ENCODE measurements at regions not wholly inside any gene's neighbourhood (a gene's known extent, or its start where the extent isn't known, plus 50 kb on each side); places are given as distances from the start of the nearest gene placed in this dataset.

- no peak for DNase-seq
Measured at GRCh38 chr11:120061036-120061760, 76.7 kb downstream of the TRIM29 start.

GRCh38 chr11:120060512-120060911 lies 77.4 kb downstream of the TRIM29 start:
- DNase-seq: no peak

DNA sequence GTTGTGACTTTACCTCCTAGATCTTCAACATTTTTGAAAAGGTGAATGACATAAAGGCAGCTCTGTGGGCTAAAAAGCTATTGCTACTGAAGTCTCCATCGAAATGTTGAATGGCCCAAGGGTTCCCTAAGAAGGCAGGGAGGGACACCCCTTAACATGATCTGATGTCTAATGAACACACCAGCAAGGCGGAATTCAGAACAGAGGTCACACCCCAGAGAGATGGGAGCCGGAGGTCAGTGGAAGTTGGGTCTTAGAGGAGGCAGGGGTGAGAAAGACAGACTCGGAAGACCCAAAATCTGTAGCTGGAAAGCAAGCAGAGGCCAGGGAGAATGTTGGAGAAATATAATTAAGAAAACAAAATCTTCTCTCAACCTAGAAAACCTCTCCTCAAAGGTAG lies 79.0 kb downstream of the TRIM29 start:
- DNase-seq: no peak

GRCh38 chr11:120057595-120058581 lies 80.0 kb downstream of the TRIM29 start:
- no peak for DNase-seq

- no peak for DNase-seq
Measured at GRCh38 chr11:120057028-120057330, 80.9 kb downstream of the TRIM29 start.

DNA sequence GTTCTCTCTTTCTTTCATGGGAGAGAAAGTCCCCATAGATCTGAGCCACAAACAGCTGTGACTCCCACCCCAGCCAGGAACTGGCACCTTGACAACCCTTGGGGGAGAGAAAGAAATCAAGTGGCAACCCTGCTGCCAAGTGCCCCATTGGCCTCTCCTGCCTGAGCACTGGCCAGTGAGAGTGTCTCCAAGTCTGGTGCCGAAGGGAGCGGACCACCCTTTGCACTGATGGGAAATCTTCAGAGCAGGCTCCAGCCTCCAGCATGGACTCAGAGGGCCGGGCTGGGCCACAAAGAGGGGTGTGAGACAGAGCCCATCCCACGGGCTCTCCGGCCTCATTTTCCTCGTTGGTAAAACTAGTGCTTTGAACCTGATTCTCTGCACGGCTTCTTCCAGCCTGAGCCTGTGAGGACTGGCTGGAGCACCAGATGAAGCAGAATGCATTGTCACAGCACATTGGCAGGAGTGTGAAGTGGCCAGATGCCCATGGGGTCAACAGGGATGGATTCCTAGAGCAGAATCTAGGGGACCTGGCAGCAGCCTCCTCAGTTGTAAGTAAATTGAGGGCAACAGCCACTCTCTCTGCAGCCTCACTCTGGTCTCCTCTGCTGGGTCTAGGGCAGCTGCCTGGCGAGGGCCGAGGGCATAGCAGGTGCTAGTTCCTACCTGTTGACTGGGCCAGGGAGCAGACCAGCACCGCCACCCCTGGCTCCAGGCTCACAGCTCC lies 81.4 kb downstream of the TRIM29 start:
- DNase-seq: no peak

DNA sequence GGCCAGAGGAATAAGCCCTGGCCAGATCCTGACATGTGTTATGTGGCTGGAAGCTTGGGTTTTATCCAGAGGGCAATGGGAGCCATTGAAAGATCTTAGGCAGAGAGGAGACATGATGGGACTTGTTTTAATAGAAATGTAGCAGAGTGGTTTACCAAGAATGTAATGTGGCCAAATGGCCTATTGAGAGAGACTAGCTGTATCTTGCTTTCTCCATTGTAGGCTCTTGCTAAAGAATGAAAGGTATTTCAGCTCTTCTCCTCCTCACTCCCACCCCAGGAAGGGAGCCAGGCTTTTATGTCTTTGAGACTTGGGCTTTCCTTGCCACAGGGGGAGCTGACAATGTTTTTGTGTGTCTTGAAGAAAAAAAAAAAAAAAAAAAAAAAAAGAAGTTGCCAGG lies 82.3 kb downstream of the TRIM29 start:
- no peak for DNase-seq

DNA sequence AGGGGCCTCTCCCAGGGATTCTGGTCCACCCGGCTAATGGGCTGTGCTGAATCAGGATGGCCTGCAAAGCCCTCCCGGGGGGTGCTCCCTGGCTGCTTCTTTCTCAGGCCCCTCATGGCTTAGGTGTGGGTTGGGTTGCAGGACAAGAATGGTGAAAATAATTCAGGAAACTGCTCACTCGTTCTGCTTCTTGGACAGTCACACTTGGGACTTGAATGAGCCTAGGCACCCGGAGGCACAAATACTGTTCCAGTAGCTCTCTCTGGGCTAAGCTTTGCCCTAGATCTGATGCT lies 83.2 kb downstream of the TRIM29 start:
- DNase-seq: no peak

DNA sequence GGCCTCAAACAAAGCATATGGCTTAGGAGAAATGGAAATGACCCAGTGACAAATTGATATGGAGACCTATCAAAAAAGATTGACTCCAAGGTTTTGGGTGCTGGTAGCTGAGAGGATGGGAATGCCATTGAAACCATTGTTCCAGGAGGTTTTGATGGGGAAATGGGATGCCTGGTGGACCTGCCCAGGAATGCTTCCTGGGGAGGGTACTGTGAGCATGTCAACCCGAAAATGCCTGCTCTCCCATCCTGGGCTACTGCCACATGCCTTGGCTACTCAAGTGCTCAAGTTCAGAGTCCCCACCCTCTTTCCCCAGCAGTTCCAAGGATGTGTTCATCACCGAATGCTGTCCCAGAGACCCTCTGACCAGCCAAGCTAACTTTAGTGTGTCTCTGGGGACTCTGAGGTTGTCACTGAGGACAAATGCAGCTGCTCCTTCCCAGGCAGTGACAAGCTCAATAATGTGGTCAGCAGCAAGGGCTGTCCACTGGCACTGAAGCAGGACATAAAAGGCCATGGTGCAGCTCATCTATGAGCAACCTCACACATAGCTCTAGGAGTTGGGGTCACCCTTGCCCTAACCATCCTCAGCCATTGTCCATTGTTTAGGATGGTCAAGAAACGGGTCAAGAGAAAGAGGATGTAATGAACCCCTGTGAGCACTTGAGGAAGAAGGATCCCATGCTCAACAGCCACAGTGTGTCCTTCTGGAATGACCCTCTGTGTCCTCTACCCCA lies 83.7 kb downstream of the TRIM29 start:
- DNase-seq: no peak

- no peak for DNase-seq
Measured at GRCh38 chr11:120052196-120052775, 85.6 kb downstream of the TRIM29 start.

GRCh38 chr11:120044011-120044675 lies 93.8 kb downstream of the TRIM29 start:
- no peak for DNase-seq

DNA sequence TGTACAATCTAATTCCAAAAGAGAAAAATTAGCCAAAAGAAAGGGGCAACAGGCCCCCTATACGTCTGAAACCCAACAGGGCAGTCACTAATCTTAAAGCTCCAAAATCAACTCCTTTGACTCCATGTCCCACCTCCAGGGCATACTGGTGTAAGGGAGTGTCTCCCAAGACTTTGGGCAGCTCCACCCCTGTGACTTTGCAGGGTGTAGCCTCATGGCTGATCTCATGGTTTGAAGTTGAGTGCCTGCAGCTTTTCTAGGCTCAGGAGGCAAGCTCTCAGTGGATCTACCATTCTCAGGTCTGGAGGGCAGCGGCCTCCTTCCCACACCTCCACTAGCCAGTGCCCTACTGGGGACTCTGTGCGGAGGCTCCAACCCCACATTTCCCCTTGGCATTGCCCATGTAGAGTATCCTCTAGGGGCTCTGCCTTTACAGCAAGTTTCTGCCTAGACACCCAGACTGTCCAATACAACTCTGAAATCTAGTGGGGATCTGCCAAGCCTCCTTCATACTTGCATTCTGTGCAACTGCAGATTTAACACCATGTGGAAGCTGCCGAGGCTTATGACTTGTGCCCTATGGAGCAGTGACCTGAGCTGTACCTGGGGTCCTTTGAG lies 94.5 kb downstream of the TRIM29 start:
- DNase-seq: no peak

- no peak for DNase-seq
Measured at GRCh38 chr11:120041625-120042024, 96.3 kb downstream of the TRIM29 start.

GRCh38 chr11:120040151-120040840 lies 97.6 kb downstream of the TRIM29 start:
- no peak for DNase-seq

DNA sequence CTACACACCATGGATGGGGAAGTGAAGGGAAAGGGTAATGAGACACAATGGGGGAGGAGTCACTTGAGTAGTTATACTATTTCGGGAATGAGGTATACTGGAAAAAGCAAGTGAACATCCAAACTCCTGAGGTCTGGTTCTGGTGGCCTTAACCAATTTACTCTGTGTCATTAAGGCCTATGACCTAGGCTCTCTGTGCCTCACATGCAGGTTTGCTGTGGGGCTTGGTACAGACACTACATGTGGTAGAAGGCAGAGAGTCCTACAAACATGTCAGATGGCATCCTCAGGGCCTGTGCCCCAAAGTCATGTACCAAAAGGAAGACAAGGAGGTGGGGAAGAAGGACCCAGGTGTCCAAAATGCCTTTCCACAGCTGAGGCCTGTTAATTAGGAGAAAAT lies 98.9 kb downstream of the TRIM29 start:
- DNase-seq: no peak

DNA sequence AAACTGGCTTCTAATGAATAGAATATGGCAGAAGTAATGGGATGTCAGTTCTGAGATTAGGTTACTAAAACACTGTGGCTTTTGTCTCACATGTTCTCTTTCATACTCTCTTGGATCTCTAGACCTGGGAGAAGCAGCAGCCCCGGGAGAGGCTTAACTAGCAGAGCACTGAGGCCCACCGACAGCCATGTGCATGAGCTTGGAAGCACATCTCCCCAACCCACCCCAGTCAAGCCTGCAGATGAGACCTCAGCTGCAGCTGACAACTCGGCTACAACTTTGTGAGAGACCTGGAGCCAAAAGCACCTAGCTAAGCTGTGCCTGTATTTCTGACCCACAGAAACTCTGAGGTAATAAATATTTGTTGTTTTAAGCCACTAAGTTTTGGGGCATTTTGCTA lies 100.8 kb downstream of the TRIM29 start:
- no peak for DNase-seq

DNA sequence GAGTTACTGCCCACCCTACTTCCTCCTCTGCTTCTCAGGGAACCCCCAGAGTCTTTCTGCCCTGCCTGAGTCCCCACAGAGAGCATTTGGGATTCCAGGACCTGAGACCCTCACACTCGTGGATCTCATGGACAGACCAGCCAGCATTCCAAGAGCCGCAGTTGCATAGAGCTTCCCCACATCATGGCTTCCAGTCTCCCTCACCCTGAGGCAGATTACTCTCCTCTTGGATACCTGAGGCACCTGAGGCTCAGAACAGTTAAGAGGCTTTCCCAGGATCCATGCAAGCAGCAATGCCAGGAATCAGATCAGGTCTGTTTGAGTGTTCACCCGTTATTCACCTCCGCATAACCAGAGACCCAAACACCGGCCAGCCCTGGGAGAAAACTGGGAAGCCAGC lies 102.2 kb downstream of the TRIM29 start:
- DNase-seq: no peak

DNA sequence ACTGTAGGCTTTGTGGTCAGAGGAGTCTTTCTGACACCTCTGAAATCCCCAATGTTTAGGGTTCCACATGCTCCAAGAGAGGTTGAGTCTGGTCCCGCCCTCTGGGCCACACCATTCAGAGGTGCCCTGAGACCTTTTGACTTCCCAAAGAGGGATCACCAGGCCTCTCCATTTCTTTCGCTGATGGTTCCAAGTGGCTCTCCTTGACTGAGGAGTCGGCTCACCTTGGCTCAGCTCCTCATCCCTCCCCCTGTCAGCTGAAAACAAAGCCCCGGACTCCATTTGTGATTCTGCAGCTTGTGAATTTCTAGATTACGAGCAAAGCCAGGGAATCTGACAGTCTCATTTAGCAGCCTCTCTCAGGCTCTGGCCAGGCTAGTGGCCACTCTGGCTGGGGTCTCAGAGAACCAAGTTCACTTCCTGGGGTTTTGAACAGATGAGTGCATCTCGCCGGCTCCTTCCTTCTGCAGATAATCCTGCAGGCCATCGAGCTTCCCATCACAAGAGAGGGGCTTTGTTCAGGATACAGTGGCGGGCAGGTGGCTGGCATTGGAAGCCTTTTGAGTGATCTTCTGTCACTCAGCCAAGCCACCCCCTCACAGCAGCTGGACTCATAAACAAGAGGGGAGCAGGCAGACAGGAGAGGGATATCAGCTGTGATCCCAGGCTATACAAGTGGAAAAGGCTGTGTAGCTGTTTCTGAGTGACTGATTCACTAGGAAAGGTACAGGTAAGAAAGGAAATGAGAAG lies 102.9 kb downstream of the TRIM29 start:
- DNase-seq: no peak

DNA sequence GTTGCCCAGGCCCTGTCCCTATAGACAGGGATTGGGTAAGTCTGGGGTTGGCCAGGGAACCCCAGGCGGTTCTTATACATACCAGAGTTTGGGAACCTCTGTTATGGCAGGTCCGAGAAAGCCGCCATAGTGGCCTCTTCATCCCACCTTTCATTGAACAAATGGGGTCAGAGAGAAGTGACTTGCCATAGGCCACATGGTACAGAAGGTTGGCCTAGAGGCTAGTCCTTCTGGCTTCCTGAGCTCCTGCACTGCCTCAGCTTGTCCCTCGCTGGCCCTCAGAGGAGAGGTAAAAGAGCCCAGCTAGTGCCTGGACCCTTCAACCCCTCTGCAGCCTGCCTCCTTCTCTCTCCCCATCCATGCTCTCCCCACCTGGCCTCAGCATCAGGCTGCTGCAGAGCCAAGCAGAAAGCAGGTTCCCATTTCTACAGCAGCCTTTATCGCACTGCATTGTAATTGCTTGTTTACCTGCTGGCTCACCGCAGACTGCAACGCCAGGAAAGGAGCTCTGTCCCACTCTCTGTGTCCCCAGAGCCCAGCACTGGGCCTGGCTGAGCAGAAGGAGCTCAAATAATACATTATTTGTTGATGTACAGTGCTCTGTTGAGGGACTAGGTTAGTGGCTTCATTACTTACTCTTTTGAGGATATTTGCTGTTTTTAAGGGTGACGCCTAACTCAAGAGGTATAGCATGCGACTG lies 103.6 kb downstream of the TRIM29 start:
- no peak for DNase-seq
